Epithelial cell of esophagus (primary cell): ENCODE measurements at regions not wholly inside any gene's neighbourhood (a gene's known extent, or its start where the extent isn't known, plus 50 kb on each side); places are given as distances from the start of the nearest gene placed in this dataset.

Experiments
- DNase-seq: peaks from one replicate; pipeline ENCODE4 v3.0.0; 2010; ENCODE audit warnings: low read depth
- H3K4me3 ChIP-seq: 2 replicates; pipeline ENCODE4 v1.5.1; 2011; ENCODE audit warnings: mild to moderate bottlenecking, low read length, control low read depth
- CTCF ChIP-seq: IDR thresholded peaks from 2 replicates; pipeline ENCODE4 v1.5.1; 2011; ENCODE audit warnings: low read depth, mild to moderate bottlenecking, low read length, control low read depth, inconsistent platforms; ENCODE audit not compliant: insufficient read depth; ENCODE audit errors: missing control alignments

- TF ChIP-seq CTCF, result no peak
- H3K4me3 ChIP-seq, result no peak overlapping the region
- no peak for DNase-seq
Observed at GRCh38 chr18:59083136-59083818, 56.4 kb upstream of the SEC11C start.

- DNase-seq, result no peak
- TF ChIP-seq CTCF, result no peak
- H3K4me3 ChIP-seq, result no peak overlapping the region
Observed at GRCh38 chr18:59085126-59085794, 54.4 kb upstream of the SEC11C start.

- H3K4me3 ChIP-seq, result no peak overlapping the region
- no peak for TF ChIP-seq CTCF
- DNase-seq, result peak; percentile 30
Observed at GRCh38 chr18:59085797-59086196, 53.9 kb upstream of the SEC11C start.

GRCh38 chr18:59086522-59086921 is 53.2 kb upstream of the SEC11C start:
- no peak for TF ChIP-seq CTCF
- DNase-seq, result no peak
- H3K4me3 ChIP-seq, result no peak overlapping the region

GRCh38 chr18:59087391-59087790 is 52.3 kb upstream of the SEC11C start:
- H3K4me3 ChIP-seq, result no peak overlapping the region
- TF ChIP-seq CTCF, result no peak
- DNase-seq, result peak; percentile 18
